GM19239 (cell line): ENCODE measurements at regions not wholly inside any gene's neighbourhood (a gene's known extent, or its start where the extent isn't known, plus 50 kb on each side); places are given as distances from the start of the nearest gene placed in this dataset.
"Not testable (repeated sequence)": the region's sequence is repeated elsewhere in the genome, so short reads cannot be mapped to it uniquely, and the experiment has no call there.

ENCODE experiments used
- DNase-seq: peaks from one replicate; pipeline ENCODE4 v3.0.0; 2011; ENCODE audit warnings: low spot score; ENCODE audit not compliant: insufficient read length
- FAIRE-seq: peaks from 2 replicates; lab custom pipeline; 2011; peaks lifted over from hg19 to GRCh38; lab: Jason Lieb, UNC

GRCh38 chr5:82596451-82596850 lies 318.3 kb upstream of the RPS23 start:
- DNase-seq: no peak
- no peak for FAIRE-seq

DNA sequence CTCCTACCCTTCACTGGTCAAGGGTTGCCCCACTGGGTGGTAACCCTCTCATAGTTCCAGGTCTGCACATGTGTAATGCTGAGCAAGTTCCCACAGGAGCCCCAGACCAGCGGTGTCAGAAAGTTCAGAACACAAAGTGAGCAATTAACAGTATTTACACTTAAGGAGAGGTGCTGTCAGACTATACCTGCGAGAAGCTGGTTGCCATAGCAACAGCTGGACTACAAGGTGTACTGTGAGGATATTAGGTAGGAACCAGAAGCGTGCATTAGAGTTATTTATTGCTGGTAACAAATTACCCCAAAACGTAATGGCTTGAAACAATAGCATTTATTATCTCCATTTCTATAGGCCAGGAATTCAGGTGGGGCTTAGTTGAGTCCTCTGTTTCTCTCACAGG lies 317.0 kb upstream of the RPS23 start:
- no peak for FAIRE-seq
- DNase-seq: no peak

GRCh38 chr5:82594097-82594496 lies 315.9 kb upstream of the RPS23 start:
- DNase-seq (no peak), FAIRE-seq (no peak)

GRCh38 chr5:82593481-82593880 lies 315.3 kb upstream of the RPS23 start:
- FAIRE-seq (no peak), DNase-seq (no peak)

DNA sequence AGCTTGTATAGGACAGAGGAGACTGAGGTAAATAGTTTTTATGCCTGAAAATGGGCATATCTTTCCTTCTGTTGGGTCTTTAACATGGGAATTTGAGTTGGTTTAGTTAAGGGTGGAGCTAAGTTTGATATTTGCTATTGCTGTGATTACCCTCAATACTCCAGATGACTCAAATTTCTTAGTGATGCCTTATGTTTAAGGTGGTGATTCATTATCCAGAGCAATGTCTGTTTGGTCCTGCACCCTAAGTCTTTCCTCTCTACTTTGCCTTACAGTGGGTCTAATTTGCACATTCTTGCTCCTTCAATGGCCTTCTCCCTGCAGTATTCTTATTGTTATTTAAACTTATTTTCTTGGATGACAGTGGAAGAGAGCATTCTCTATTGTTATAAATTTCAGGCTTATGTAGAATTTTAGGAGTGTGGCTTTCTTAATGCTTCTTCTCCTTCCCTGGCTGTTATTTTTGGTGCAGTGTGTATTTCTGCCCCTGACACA lies 312.9 kb upstream of the RPS23 start:
- FAIRE-seq (no peak), DNase-seq (no peak)

DNA sequence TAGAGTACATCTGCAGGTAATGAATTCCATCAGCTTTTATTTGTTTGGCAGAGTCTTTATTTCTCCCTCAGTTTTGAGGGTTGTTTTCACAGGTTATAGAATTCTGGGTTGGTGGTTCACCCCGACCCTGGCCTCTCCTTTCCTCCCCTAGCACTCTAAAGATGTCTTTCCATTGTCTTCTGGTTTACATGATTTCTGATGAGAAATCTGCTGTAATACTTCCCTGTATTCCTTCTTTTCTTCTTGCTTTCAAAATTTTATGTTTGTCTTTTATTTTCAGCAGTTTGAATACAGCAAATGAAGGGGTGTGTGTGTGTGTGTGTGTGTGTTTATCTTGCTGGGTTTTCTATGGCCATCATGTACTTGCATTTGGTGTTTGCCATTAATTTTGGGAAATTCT lies 312.0 kb upstream of the RPS23 start:
- FAIRE-seq: no peak

DNA sequence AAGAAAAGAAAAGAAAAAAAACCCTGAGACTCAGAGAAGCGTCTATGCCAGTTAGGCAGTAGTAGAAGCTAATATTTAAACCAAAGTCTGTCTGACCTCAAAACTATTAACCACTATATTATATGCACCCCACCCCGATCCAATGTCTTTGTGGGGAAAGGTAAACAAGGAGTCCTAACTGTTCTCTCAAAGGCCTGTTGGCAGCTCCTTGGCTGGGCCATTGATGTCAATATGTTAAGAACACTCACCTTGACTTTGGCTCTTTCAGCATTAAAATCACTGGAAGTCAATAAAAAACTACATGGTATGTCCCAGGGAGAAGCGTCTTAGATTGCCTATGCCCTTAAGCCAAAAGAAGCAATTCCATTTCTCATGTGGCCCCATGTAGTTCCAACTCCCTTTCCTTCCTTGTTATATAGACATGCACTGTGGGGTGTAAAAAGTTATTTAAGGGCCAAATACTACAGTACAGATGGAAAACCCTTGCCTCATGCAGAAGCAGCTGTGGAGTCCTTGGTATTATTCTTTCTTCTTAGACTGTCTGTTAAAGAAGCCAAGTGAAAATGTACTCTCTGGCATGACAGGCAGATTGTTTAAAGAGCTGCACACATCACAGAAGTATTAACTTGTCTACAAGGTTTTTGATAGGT lies 308.6 kb upstream of the RPS23 start:
- FAIRE-seq: no peak
- no peak for DNase-seq

More for the DNA sequence above, 312.0 kb upstream of the RPS23 start:
- no peak for DNase-seq

DNA sequence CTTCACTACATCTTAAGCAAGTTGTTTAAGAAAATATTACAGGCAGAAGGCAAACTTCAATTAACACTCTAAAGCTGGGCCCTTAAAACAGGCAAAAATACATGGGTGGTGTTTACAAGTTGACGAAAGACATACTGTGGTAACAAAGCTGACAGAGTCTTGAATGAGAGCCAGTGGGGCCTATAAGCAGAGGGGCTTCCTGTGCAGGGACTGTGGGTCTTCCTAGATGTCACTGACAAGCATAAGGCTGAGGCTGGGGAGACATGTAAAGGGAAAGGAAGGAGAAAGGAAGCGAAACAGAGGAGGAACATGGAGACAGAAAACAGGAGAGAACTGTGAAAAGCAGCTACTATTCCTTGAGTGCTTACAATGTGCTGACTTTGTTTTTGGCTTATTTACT lies 308.0 kb upstream of the RPS23 start:
- FAIRE-seq (no peak), DNase-seq (no peak)

- FAIRE-seq: no peak
- DNase-seq: no peak
Observed at GRCh38 chr5:82584631-82585030, 306.5 kb upstream of the RPS23 start.

GRCh38 chr5:82583331-82583730 lies 305.2 kb upstream of the RPS23 start:
- not testable (repeated sequence) for DNase-seq, FAIRE-seq

DNA sequence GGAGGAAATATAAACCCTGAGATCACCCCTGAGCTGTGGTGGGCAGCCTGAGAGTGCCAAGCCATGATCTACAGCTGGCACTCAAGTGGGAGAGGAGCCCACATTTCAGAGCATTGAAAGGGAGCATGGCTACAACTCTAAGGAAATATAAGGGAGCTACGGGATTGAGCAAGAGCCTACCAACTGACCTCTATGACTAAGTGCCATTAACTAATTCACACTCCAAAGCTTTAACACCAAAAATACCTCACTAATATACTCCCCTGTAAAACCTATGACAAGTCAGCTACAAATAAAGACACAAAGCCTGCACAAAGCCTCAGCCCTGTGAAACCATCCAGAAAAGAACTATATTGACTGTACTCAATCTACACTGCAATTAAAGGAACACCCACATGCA lies 286.8 kb upstream of the RPS23 start:
- FAIRE-seq (no peak), DNase-seq (no peak)

DNA sequence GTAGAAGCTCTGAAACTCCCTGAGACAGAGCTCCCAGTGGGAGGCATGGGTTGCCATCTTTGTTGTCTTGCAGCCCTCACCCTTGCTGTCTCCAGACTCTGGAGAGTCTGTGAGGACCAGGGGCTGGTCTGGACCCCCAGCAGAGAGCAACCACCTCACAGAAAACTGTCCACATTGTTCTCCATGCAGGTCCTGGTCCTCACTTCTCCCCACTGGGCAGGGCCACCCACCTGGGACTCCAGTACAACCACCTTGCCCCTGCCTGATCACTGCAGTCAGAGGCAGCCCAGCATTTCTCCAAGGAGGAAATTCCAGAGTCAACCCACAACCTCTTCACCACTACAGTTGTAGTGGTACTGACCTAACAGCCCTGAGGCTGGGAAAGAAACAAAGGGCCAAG lies 285.6 kb upstream of the RPS23 start:
- DNase-seq (no peak), FAIRE-seq (no peak)

DNA sequence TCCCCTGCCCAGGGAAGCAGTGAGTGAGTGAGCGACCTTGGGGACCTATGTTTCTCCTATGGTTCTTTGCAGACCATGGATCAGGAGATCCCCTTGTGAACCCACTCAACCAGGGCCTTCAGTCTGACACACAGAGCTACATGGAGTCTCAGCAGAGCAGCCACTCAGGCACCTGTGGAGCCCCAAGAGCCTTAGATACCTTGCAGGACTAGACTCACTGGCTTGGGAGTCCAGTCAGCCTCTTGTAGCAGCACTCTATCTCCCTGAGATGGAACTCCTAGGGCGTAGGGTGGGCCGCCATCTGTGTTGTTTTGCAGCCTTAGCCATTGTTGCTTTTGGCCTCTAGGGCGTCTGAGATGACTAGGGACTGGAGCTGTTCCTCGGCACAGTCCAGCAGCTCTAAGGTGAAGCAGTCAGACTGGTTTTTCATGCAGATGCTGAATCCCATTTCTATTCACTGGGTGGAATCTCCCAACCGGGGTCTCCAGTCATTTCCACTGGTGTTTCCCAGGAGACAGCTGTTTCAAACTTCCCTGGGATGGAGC lies 284.6 kb upstream of the RPS23 start:
- DNase-seq: no peak
- FAIRE-seq: no peak

DNA sequence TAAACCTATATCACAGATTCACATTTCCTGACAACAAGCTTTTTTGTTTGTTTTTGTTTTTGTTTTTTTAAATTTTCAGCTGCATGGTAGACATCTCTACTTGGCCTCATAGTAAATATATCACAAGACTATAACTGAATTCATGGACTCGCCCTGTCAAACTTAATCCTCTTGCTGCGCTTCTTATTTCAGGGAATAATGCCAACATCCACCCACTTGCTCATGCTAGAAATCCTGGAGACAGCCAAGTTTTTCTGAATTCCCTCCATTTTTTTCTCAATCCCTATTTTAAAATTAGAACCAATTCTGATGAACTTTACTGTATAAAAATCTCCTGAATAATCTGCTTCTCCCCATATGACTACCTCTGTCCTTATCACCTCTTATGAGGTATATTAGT lies 283.6 kb upstream of the RPS23 start:
- FAIRE-seq: no peak
- DNase-seq: no peak

GRCh38 chr5:82560969-82561368 lies 282.8 kb upstream of the RPS23 start:
- FAIRE-seq: no peak

GRCh38 chr5:82560561-82560960 lies 282.4 kb upstream of the RPS23 start:
- FAIRE-seq: no peak
- no peak for DNase-seq

More at GRCh38 chr5:82560969-82561368, 282.8 kb upstream of the RPS23 start:
- no peak for DNase-seq

- DNase-seq: no peak
- no peak for FAIRE-seq
Observed at GRCh38 chr5:82551840-82552385, 273.8 kb upstream of the RPS23 start.

- DNase-seq (no peak), FAIRE-seq (no peak)
Observed at GRCh38 chr5:82551192-82551591, 273.0 kb upstream of the RPS23 start.

DNA sequence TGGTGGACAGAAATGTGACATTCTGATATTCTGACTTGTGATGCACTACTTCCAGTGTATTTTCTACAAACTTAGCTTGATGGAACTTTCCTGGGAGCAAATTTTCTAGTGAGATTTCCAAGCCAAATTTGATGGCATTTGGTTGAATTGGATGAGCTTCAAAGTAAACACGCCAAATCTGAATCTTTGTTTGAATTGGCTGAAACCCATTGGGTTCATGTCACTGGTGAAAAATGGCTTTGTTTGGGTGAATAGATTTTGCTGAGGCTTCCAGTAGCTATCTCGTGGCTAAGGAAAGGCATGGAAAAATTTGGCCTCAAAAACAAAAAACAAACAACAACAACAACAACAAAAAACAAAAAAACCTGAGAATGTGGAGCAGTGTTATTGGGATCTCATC lies 271.1 kb upstream of the RPS23 start:
- DNase-seq (no peak), FAIRE-seq (no peak)

DNA sequence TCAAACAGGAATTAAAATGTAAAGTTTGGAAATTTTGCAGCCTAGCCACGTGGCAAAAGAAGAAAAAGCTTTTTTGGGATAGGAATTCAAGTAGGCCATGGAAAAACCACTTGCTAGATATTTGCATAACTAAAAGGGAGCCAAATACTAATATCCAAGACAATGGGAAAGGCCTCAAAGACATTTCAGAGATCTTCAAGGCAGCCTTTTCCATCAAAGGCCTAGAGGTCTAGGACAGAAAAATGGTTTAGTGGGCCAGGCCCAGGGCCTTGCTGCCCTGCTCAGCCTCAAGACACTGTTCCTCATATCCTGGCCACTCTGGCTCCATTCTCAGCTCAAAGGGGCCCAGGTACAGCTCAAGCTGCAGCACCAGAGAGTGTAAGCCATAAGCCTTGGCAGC lies 265.9 kb upstream of the RPS23 start:
- DNase-seq (no peak), FAIRE-seq (no peak)

GRCh38 chr5:82540301-82540700 lies 262.1 kb upstream of the RPS23 start:
- DNase-seq (no peak), FAIRE-seq (no peak)
